ENCODE measurements at regions not wholly inside any gene's neighbourhood (a gene's known extent, or its start where the extent isn't known, plus 50 kb on each side); places are given as distances from the start of the nearest gene placed in this dataset.

DNA sequence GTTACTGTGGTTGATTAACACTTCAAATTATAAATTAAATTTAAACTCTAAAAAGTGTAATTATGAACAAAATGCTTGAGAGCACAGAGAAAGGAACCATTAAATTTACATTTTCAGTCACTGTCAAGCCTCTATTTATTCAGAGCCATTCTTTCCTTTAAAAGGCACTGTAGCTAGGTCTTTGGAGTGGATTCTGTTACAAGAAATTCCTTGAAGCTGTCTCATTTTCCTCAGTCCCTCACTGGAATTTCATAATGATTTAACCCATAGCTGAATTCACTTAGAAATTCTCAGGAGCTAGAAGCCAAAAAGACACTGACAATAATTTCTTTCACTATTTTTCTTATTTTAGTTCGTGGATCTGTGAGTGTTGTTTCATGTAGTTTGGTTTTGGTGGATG lies 81.2 kb upstream of the TCF12 start:
- H3K27ac ChIP-seq (ENCODE audit: insufficient read length, low read depth, low read length): no peak overlapping the region

More for the DNA sequence above, 81.2 kb upstream of the TCF12 start:
- WGBS (ENCODE audit: extremely low coverage, insufficient read length, low lambda C conversion rate): no CpG with 5 or more reads among the region's 1 CpG
- Histone ChIP-seq H3K4ac (ENCODE audit: low read depth, low read length) (no peak overlapping the region), H3K27me3 (ENCODE audit: insufficient read depth, low read length) (no peaks in the 10 kb centered on the region), H3K79me1 (ENCODE audit: insufficient read depth, low read depth, low read length, poor library complexity, severe bottlenecking) (no peaks in the 10 kb centered on the region), H3K79me2 (ENCODE audit: insufficient read depth, low read length) (no peaks in the 10 kb centered on the region), H3K23ac (ENCODE audit: insufficient read length, low read depth, low read length) (no peak overlapping the region), H2AK5ac (ENCODE audit: insufficient read length, low read length) (no peak overlapping the region), H3K23me2 (ENCODE audit: insufficient read length, low read depth, low read length, poor library complexity, severe bottlenecking) (no peaks in the 10 kb centered on the region), H4K20me1 (ENCODE audit: control insufficient read depth, insufficient read depth, insufficient read length) (no peaks in the 10 kb centered on the region), H3K4me1 (ENCODE audit: insufficient read depth, low read length) (no peaks in the 10 kb centered on the region), H3K14ac (ENCODE audit: insufficient read depth, low read length) (no peak overlapping the region), H3K9ac (ENCODE audit: extremely low read depth, insufficient read length, low read length) (no peak overlapping the region), H3K56ac (ENCODE audit: insufficient read length, low read depth, low read length) (no peak overlapping the region), H4K8ac (replicated peaks; ENCODE audit: insufficient read length, low read depth, low read length) (no peak overlapping the region), H4K91ac (ENCODE audit: insufficient read length, low read depth, low read length) (no peak overlapping the region), H3T11ph (ENCODE audit: low read length) (no peak overlapping the region), H2BK120ac (ENCODE audit: low read depth, low read length, poor library complexity, severe bottlenecking) (no peak overlapping the region), H2BK15ac (ENCODE audit: low read depth, low read length) (no peak overlapping the region), H2BK5ac (ENCODE audit: insufficient read length, low read length) (no peak overlapping the region), H4K5ac (ENCODE audit: insufficient read length, low read depth, low read length) (no peak overlapping the region), H3K4me2 (ENCODE audit: insufficient read depth, insufficient read length, low read length) (no peak overlapping the region), H2BK12ac (ENCODE audit: insufficient read length, low read depth, low read length) (no peak overlapping the region), H2BK20ac (ENCODE audit: low read depth, low read length, poor library complexity, severe bottlenecking) (no peak overlapping the region), H3K9me3 (ENCODE audit: control insufficient read depth, low read depth, low read length) (no peaks in the 10 kb centered on the region), H3K18ac (ENCODE audit: insufficient read length, low read depth, low read length) (no peak overlapping the region), H2AFZ (ENCODE audit: low read length) (no peak overlapping the region)
- no peak overlapping the region for H3K27ac Mint-ChIP-seq
- no peaks in the 10 kb centered on the region for H3K36me3 Mint-ChIP-seq (ENCODE audit: insufficient read depth in 1 of 3, low read depth in 3 of 3)
- no peak overlapping the region for H3K4me3 Mint-ChIP-seq
- H3K27me3 Mint-ChIP-seq (ENCODE audit: low read depth): no peaks in the 10 kb centered on the region
- TF ChIP-seq, protein P1, sequence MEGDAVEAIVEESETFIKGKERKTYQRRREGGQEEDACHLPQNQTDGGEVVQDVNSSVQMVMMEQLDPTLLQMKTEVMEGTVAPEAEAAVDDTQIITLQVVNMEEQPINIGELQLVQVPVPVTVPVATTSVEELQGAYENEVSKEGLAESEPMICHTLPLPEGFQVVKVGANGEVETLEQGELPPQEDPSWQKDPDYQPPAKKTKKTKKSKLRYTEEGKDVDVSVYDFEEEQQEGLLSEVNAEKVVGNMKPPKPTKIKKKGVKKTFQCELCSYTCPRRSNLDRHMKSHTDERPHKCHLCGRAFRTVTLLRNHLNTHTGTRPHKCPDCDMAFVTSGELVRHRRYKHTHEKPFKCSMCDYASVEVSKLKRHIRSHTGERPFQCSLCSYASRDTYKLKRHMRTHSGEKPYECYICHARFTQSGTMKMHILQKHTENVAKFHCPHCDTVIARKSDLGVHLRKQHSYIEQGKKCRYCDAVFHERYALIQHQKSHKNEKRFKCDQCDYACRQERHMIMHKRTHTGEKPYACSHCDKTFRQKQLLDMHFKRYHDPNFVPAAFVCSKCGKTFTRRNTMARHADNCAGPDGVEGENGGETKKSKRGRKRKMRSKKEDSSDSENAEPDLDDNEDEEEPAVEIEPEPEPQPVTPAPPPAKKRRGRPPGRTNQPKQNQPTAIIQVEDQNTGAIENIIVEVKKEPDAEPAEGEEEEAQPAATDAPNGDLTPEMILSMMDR (conservative IDR thresholded peaks at IDR 0.05): no peak
- no peaks in the 10 kb centered on the region for H3K9me3 Mint-ChIP-seq
- H3K4me1 Mint-ChIP-seq: no peaks in the 10 kb centered on the region
- DNase-seq: no peak
